Smooth muscle cell (in vitro differentiated cells): ENCODE measurements at regions not wholly inside any gene's neighbourhood (a gene's known extent, or its start where the extent isn't known, plus 50 kb on each side); places are given as distances from the start of the nearest gene placed in this dataset.

Source experiments
- DNase-seq: peaks from one replicate; lab custom pipeline; 2025; ENCODE audit not compliant: unreplicated experiment; lab: John Stamatoyannopoulos, UW
- H2AFZ ChIP-seq: fragments of 200-600 bp; sonication (generic); 2 replicates; pipeline ENCODE4 v1.6.0; 2016; ENCODE audit warnings: antibody characterized with exemption, low read depth, mild to moderate bottlenecking
- H3F3A ChIP-seq: fragments of 200-600 bp; sonication (generic); 2 replicates; pipeline ENCODE4 v1.6.0; 2017; ENCODE audit warnings: antibody characterized with exemption, low read depth
- H3K27ac ChIP-seq: fragments of 200-600 bp; sonication (generic); 2 replicates; pipeline ENCODE4 v1.5.1; 2016; ENCODE audit warnings: low read depth, mild to moderate bottlenecking
- H3K27me3 ChIP-seq: fragments of 200-600 bp; sonication (generic); 2 replicates; pipeline ENCODE4 v1.6.1; 2016; ENCODE audit warnings: low read depth, mild to moderate bottlenecking
- H3K36me3 ChIP-seq: fragments of 200-600 bp; sonication (generic); 2 replicates; pipeline ENCODE4 v1.5.1; 2016; ENCODE audit warnings: low read depth
- H3K4me1 ChIP-seq: fragments of 200-600 bp; sonication (generic); 2 replicates; pipeline ENCODE4 v1.5.1; 2016; ENCODE audit warnings: low read depth
- H3K4me2 ChIP-seq: fragments of 200-600 bp; sonication (generic); 2 replicates; pipeline ENCODE4 v1.6.0; 2016; ENCODE audit warnings: mild to moderate bottlenecking
- H3K4me3 ChIP-seq: fragments of 200-600 bp; sonication (generic); 2 replicates; pipeline ENCODE4 v1.5.1; 2016; ENCODE audit warnings: mild to moderate bottlenecking
- H3K79me2 ChIP-seq: fragments of 200-600 bp; sonication (generic); 2 replicates; pipeline ENCODE4 v1.6.0; 2016; ENCODE audit warnings: low read depth, mild to moderate bottlenecking
- H3K9ac ChIP-seq: fragments of 200-600 bp; sonication (generic); 2 replicates; pipeline ENCODE4 v1.6.0; 2016; ENCODE audit warnings: low read depth
- H3K9me3 ChIP-seq: fragments of 200-600 bp; sonication (generic); replicated peaks from 2 replicates; pipeline ENCODE4 v1.5.1; 2016; ENCODE audit warnings: low read depth
- H4K20me1 ChIP-seq: fragments of 200-600 bp; sonication (generic); 2 replicates; pipeline ENCODE4 v1.6.0; 2016; ENCODE audit warnings: low read depth
- CTCF ChIP-seq: fragments of 200-600 bp; sonication (generic); IDR thresholded peaks from 2 replicates; pipeline ENCODE4 v1.5.1; 2017; ENCODE audit warnings: borderline replicate concordance, mild to moderate bottlenecking, antibody characterized with exemption; ENCODE audit not compliant: insufficient read depth, poor library complexity, severe bottlenecking
- WGBS: methylation state at CpG from one replicate; pipeline ENCODE4 v1.1.7; 2016; ENCODE audit warnings: low lambda C conversion rate; 5-methylcytosine and 5-hydroxymethylcytosine counted together

- H2AFZ ChIP-seq = no peak overlapping the region
Measured at GRCh38 chr12:116425256-116426193, 133.7 kb upstream of the MAP1LC3B2 start.

GRCh38 chr12:116426391-116427136 lies 132.6 kb upstream of the MAP1LC3B2 start:
- Histone ChIP-seq H3K4me2 (peak overlapping the region; percentile 50), H4K20me1 (no peaks in the 10 kb centered on the region), H3K79me2 (no peaks in the 10 kb centered on the region), H3K27me3 (no peaks in the 10 kb centered on the region), H3K36me3 (no peaks in the 10 kb centered on the region), H3K9ac (no peak overlapping the region), H3K4me1 (peaks cover 5% of the 10 kb centered on the region), H3K27ac (peak overlapping the region; percentile 77), H2AFZ (no peak overlapping the region), H3K4me3 (no peak overlapping the region), H3F3A (peaks cover 3% of the 10 kb centered on the region), H3K9me3 (no peaks in the 10 kb centered on the region)
- TF ChIP-seq CTCF = peak; percentile 38
- DNase-seq = peak; percentile 47
- 2% methylated on average over 13 of the region's 13 CpGs for WGBS

More at GRCh38 chr12:116425256-116426193, 133.7 kb upstream of the MAP1LC3B2 start:
- WGBS = 80% methylated on average over 15 of the region's 15 CpGs
- H3K27me3 ChIP-seq = no peaks in the 10 kb centered on the region
- no peak for TF ChIP-seq CTCF
- H3K4me1 ChIP-seq = peaks cover 7% of the 10 kb centered on the region
- DNase-seq = no peak
- H3K79me2 ChIP-seq = no peaks in the 10 kb centered on the region
- H3K36me3 ChIP-seq = no peaks in the 10 kb centered on the region
- H4K20me1 ChIP-seq = no peaks in the 10 kb centered on the region
- peak overlapping the region; percentile 77 for H3K27ac ChIP-seq
- no peak overlapping the region for H3K4me3 ChIP-seq
- no peaks in the 10 kb centered on the region for H3K9me3 ChIP-seq
- peak overlapping the region; percentile 8 for H3K4me2 ChIP-seq
- peaks cover 8% of the 10 kb centered on the region for H3F3A ChIP-seq
- H3K9ac ChIP-seq = no peak overlapping the region

GRCh38 chr12:116427200-116427930 lies 131.8 kb upstream of the MAP1LC3B2 start:
- TF ChIP-seq CTCF = no peak
- no peak for DNase-seq
- Histone ChIP-seq H3K4me1 (peaks cover 5% of the 10 kb centered on the region), H3K4me2 (peak overlapping the region; percentile 50), H3K4me3 (no peak overlapping the region), H3K9ac (no peak overlapping the region), H4K20me1 (no peaks in the 10 kb centered on the region), H3F3A (peaks cover 3% of the 10 kb centered on the region), H3K27ac (peak overlapping the region; percentile 72), H3K27me3 (no peaks in the 10 kb centered on the region), H3K36me3 (no peaks in the 10 kb centered on the region), H2AFZ (peak overlapping the region; percentile 22), H3K9me3 (no peaks in the 10 kb centered on the region), H3K79me2 (no peaks in the 10 kb centered on the region)
- WGBS = 8% methylated on average over 19 of the region's 19 CpGs
